HG03159 (cell line): ENCODE measurements at regions not wholly inside any gene's neighbourhood (a gene's known extent, or its start where the extent isn't known, plus 50 kb on each side); places are given as distances from the start of the nearest gene placed in this dataset.
"Not testable (repeated sequence)": the region's sequence is repeated elsewhere in the genome, so short reads cannot be mapped to it uniquely, and the experiment has no call there.

ENCODE experiments used
- ATAC-seq: cut with Tn5 transposase; IDR thresholded peaks from one replicate; pipeline ENCODE4 v1.9.1; 2021; ENCODE audit warnings: mild to moderate bottlenecking, moderate library complexity; ENCODE audit not compliant: unreplicated experiment

- ATAC-seq, result peak; percentile 60
Measured at GRCh38 chr7:128561116-128561722, 84.7 kb downstream of the METTL2B start.

DNA sequence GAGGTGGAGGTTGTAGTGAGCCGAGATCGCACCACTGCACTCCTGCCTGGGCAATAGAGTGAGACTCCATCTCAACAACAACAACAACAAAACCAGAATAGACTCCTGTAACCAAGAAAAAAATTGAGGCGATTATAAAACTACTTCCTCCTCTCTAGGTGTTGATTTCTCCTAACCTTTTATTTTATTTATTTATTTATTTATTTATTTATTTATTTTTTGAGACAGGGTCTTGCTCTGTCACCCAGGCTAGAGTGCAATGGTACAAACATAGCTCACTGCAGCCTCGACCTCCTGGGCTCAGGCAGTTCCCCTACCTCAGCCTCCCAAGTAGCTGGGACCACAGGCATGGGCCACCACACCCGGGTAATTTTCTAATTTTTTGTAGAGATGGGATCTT lies 86.2 kb downstream of the METTL2B start:
- not testable (repeated sequence) for ATAC-seq

DNA sequence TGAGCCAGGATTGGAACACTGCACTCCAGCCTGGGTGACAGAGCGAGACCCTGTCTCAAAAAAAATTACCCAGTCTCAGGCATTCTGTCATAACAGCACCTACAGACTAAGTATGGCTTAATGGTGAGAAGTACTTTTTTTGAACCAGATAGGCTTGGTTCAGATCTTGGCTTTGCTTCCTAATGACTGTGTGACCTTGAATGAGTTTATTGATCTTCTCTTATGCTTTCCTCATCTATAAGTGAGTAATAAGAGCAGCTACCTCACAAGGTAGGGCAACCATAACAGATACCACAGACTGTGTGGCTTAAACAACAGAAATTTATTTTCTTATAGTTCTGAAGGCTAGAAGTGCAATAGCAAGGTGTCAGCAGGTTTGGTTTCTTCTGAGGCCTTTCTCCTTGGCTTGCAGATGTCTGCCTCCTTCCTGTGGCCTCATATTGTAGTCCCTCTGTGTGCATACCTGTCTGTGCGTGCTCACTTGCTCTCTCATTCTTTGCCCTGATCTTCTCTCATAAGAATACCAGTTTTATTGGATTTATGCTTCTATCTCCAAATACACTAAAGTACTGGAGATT lies 87.7 kb downstream of the METTL2B start:
- ATAC-seq, result not testable (repeated sequence)

DNA sequence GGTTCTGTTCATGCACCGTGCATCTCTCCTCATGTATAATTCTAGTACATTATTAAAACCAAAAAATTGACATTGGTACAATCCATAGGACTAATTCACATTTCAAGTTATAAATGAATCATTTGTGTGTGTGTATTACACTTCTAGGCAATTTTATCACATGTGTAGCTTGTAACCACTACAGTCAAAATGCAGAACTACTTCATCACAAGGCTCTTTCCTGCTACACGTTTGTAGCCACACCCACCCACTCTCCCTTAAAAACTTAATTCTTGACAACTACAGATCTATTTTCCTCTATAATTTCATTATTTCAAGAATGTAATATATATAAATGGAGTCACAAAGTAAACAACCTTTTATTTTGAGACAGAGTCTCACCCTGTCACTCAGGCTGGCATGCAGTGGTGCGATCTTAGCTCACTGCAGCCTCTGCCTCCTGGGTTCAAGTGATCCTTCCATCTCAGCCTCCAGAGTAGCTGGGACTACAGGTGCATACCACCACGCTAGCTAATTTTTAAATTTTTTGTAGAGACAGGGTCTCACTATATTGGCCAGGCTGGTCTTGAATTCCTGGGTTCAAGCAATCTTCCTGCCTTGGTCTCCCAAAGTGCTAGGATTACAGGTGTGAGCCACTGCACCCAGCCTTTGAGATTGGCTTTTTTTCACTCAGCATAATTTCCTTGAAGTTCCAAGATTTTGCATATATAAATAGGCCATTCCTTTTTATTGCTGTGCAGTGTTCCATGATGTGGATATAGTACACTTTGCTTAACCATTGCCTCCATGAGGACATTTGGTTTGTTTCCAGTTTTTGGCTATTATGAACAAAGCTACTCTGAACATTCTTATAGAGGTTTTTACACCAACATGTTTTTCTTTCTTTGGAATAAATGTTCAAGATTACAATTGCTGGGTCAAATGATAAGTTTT lies 88.7 kb downstream of the METTL2B start:
- not testable (repeated sequence) for ATAC-seq

GRCh38 chr7:128575277-128575676 lies 96.8 kb upstream of the GARIN1A start:
- not testable (repeated sequence) for ATAC-seq

- ATAC-seq, result not testable (repeated sequence)
Measured at GRCh38 chr7:128576953-128577352, 95.1 kb upstream of the GARIN1A start.

- not testable (repeated sequence) for ATAC-seq
Measured at GRCh38 chr7:128579843-128580242, 92.2 kb upstream of the GARIN1A start.

GRCh38 chr7:128581100-128581499 lies 91.0 kb upstream of the GARIN1A start:
- not testable (repeated sequence) for ATAC-seq

GRCh38 chr7:128581825-128582561 lies 90.1 kb upstream of the GARIN1A start:
- not testable (repeated sequence) for ATAC-seq

DNA sequence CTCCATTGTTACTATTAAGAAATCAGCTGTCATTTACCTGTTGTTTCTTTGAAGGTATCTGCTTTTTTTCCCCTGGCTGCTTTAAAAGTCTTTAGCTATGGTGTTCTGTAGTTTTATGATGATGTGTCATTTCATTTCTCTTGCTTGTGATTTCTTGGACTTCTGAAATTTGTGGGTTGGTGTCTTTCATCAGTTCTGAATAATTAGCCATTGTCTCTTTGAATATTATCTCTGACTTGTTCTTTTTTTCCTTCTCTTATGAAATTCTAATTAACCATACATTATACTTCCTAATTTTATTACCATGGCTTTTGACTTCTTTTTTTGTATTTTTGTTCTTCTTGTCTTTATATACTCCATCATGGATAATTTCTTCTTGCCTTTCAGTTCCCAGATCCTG lies 85.4 kb upstream of the GARIN1A start:
- ATAC-seq, result not testable (repeated sequence)

- no peak for ATAC-seq
Measured at GRCh38 chr7:128591705-128592104, 80.4 kb upstream of the GARIN1A start.

DNA sequence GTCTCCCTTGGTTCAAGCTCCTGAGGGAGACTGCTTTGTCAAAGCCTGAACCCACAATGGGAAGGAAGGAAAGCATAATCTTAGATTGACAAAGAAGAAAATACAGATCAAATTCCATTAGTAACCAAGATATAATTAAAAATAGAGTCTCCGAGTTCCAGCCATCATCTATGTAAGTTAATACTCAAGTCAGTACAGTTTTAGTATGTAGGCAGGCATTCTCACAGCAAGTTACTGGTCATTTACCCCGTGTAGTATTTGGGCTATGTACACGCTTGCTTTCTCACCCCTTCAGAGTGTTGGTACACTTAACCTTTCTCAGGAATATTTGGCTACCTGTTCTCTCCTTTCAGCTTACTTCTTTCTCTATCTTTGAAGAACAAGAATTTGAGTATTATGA lies 79.9 kb upstream of the GARIN1A start:
- not testable (repeated sequence) for ATAC-seq

- not testable (repeated sequence) for ATAC-seq
Measured at GRCh38 chr7:128594061-128594460, 78.0 kb upstream of the GARIN1A start.

GRCh38 chr7:128596336-128597128 lies 75.6 kb upstream of the GARIN1A start:
- ATAC-seq, result not testable (repeated sequence)

DNA sequence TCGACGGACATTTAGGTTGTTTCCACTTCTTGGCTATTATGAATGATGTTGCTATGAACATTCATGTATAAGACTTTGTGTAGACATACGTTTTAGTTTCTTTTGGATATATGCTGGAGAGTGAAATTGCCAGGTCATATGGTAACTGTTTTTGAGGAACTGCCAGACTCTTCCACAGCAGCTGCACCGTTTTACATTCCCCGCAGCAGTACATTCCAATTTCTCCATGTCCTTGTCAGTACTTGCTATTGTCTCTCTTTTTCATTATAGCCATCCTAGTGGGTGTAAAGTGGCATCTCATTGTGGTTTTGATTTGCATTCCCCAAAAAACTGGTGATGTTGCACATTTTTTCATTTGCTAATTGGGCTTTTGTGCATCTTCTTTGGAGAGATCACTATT lies 73.1 kb upstream of the GARIN1A start:
- ATAC-seq, result not testable (repeated sequence)

DNA sequence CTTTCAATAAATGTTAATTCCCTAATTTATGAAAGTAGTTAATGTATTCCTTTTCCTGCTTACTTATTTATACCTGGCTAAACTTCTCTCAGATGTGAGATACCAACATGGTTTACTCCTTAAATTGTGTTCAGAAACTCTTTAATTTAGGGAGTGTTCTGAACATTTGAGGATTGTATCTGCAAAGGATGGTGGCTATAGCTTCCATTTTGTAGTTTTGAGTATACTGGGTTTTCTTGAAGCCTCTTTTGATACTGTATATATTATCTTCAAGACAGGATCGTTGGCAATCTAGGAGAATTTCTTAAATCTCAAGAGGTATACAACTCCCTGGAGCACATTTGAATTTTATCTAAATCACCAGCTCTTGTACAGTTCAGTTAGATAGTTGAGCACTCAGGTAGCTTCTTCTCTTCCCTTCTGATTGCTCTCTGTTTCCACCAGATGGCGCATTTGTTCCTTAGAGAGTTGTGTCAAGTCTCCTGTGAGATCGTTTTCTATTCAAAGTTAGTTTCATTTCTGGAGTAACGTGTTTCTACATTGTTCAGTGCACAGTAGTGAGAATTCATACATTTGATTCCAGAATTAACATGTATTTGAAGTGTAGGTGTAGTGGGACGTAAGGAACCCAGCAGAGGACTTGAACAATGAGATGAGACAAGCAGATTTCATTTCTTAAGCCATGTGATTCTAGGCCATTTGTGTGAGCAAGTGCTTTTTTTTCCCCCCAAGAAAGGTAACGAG lies 63.2 kb upstream of the GARIN1A start:
- peak; percentile 82 for ATAC-seq

GRCh38 chr7:128613366-128613765 lies 58.7 kb upstream of the GARIN1A start:
- ATAC-seq, result not testable (repeated sequence)

- not testable (repeated sequence) for ATAC-seq
Measured at GRCh38 chr7:128614812-128615211, 57.3 kb upstream of the GARIN1A start.

- ATAC-seq, result not testable (repeated sequence)
Measured at GRCh38 chr7:128616799-128617198, 55.3 kb upstream of the GARIN1A start.
